NCI-H748 treated with DMSO at 0.1 percent for 48 hours (cell line): ENCODE measurements at regions not wholly inside any gene's neighbourhood (a gene's known extent, or its start where the extent isn't known, plus 50 kb on each side); places are given as distances from the start of the nearest gene placed in this dataset.
"Not testable (repeated sequence)": the region's sequence is repeated elsewhere in the genome, so short reads cannot be mapped to it uniquely, and the experiment has no call there.

ENCODE experiments used
- DNase-seq: peaks from one replicate; lab custom pipeline; 2025; lab: John Stamatoyannopoulos, UW

- no peak for DNase-seq
Observed at GRCh38 chr3:153552887-153553604, 391.0 kb downstream of the RAP2B start.

GRCh38 chr3:153553605-153553945 is 391.5 kb downstream of the RAP2B start:
- no peak for DNase-seq

GRCh38 chr3:153555919-153556318 is 393.9 kb downstream of the RAP2B start:
- DNase-seq = no peak

- DNase-seq = not testable (repeated sequence)
Observed at GRCh38 chr3:153559366-153559765, 397.3 kb downstream of the RAP2B start.

- no peak for DNase-seq
Observed at GRCh38 chr3:153567011-153567410, 405.0 kb downstream of the RAP2B start.

- DNase-seq = no peak
Observed at GRCh38 chr3:153567556-153567955, 405.5 kb downstream of the RAP2B start.

GRCh38 chr3:153570481-153570880 is 408.5 kb downstream of the RAP2B start:
- not testable (repeated sequence) for DNase-seq

- no peak for DNase-seq
Observed at GRCh38 chr3:153572165-153572564, 410.1 kb downstream of the RAP2B start.

GRCh38 chr3:153572654-153573053 is 410.6 kb downstream of the RAP2B start:
- DNase-seq = no peak

GRCh38 chr3:153573481-153573880 is 411.5 kb downstream of the RAP2B start:
- DNase-seq = no peak

- DNase-seq = no peak
Observed at GRCh38 chr3:153574445-153574844, 412.4 kb downstream of the RAP2B start.

GRCh38 chr3:153577059-153577736 is 415.2 kb downstream of the RAP2B start:
- DNase-seq = no peak

GRCh38 chr3:153578046-153578445 is 416.0 kb downstream of the RAP2B start:
- DNase-seq = no peak

- no peak for DNase-seq
Observed at GRCh38 chr3:153590051-153590450, 428.0 kb downstream of the RAP2B start.

- DNase-seq = no peak
Observed at GRCh38 chr3:153591561-153592245, 429.7 kb downstream of the RAP2B start.

- DNase-seq = peak; percentile 0
Observed at GRCh38 chr3:153595186-153595815, 433.3 kb downstream of the RAP2B start.

GRCh38 chr3:153596401-153596800 is 434.4 kb downstream of the RAP2B start:
- DNase-seq = no peak

- DNase-seq = no peak
Observed at GRCh38 chr3:153599685-153600084, 437.7 kb downstream of the RAP2B start.

- no peak for DNase-seq
Observed at GRCh38 chr3:153600896-153601295, 438.9 kb downstream of the RAP2B start.

- DNase-seq = no peak
Observed at GRCh38 chr3:153601374-153601853, 439.4 kb downstream of the RAP2B start.

GRCh38 chr3:153602801-153603200 is 440.8 kb downstream of the RAP2B start:
- no peak for DNase-seq

GRCh38 chr3:153614140-153614539 is 452.1 kb downstream of the RAP2B start:
- DNase-seq = no peak

- no peak for DNase-seq
Observed at GRCh38 chr3:153614563-153614962, 452.5 kb downstream of the RAP2B start.
